ENCODE measurements at regions not wholly inside any gene's neighbourhood (a gene's known extent, or its start where the extent isn't known, plus 50 kb on each side); places are given as distances from the start of the nearest gene placed in this dataset.

- no peak for DNase-seq (ENCODE audit: low spot score)
These were observed 368.9 kb downstream of the RNF144A start for GRCh38 chr2:7286120-7286519.

DNA sequence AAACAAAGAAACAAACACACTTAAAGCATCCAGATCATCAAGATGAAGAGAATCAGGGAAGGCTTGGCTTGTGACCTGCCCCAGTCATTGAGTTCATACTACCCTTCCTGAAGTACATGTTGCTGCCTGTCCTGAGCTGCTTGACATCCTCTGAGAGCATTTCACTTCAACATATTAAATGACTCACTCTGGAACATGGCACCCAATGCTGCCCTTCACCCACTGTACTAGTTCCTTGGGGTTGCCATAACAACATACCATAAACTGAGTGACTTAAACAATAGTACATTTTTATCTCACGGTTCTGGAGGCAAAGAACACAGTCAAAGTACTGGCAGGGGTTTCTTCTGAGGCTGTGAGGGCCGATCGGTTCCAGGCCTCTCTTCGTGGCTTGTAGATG is 371.3 kb downstream of the RNF144A start:
- peak; percentile 14 for DNase-seq (ENCODE audit: low spot score)

- no peak for DNase-seq (ENCODE audit: low spot score)
These were observed 372.5 kb downstream of the RNF144A start for GRCh38 chr2:7289697-7290096.

- no peak for DNase-seq (ENCODE audit: low spot score)
These were observed 375.0 kb downstream of the RNF144A start for GRCh38 chr2:7292154-7292691.

DNA sequence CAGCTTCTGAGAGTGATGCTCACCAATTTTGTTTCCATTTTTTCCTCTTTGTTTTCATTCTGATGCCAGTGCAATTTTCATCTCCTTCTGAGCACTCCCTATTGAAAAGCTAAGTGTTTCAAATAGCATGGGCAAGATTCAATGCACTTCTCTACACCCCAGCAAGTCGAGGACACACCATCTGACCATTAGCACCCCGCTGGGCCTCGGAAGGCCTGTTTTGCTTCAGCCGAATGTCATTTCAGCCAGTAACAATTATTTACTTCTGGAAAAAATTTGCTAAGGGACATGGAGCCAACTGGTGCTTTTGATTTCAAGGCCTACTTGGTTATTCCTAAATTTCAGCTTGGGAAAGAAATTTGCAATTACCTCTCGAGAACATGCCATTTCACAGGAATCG is 392.4 kb downstream of the RNF144A start:
- DNase-seq (ENCODE audit: low spot score) = no peak

DNA sequence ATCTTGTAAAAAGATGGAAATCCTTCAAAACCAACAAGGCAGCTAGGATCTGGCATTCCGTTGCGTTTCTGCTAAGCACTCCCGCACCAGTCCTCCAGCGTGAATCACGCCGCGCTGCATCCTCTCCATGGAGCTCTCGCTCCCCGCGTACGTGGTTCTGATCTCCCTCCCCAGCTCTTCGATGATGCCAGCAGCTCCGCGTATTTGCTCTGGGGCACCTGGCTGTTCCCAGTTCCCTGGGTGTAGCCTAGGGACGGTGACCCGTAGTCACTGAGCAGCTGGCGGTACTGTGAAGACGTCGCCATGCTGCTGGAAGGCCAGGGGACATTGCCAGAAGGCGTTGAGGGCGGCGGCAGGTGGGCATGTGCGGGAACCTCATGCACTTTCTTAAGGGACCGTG is 407.5 kb downstream of the RNF144A start:
- DNase-seq (ENCODE audit: low spot score) = no peak

DNA sequence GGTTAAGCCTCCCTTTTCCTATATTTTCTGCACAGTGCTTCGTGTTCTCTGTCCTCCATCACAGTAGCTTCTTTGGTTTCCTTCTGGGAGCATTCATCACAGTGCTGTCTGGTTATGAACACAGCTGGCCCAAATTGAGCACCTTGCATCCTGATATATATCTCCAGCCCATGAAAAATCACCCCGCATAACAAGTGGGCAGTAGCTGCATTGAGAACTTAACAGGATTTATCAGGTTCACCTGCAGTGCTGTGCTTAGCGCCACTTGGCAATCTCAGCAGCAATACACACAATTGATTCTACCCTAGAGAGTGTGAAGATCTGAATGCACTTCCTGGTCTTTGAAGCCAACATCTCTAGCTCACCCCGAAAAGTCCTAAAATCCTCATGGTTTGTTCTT is 408.0 kb downstream of the RNF144A start:
- no peak for DNase-seq (ENCODE audit: low spot score)

DNA sequence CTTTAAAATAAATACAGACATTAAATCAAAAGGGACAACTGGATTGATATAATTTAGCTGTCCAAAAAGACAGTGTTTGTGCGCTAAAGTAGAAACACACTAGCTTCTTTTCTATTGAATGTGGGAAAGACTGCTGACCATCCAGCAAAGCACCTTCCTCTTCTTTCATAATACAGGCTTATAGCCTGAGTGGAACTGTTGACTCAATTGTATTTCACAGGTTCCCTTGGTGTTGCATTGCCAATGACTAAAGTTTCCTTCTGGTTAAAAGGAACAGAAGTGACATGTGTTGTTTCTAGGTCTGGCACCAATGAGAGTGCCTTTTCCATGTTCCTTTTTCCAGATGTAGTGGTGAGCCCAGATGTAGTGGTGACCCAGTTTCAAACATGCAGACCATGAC is 412.3 kb downstream of the RNF144A start:
- DNase-seq (ENCODE audit: low spot score) = no peak

- no peak for DNase-seq (ENCODE audit: low spot score)
These were observed 416.1 kb downstream of the RNF144A start for GRCh38 chr2:7333189-7333765.

- DNase-seq (ENCODE audit: low spot score) = peak; percentile 1
These were observed 416.8 kb downstream of the RNF144A start for GRCh38 chr2:7333960-7334493.

GRCh38 chr2:7338961-7339360 is 421.7 kb downstream of the RNF144A start:
- no peak for DNase-seq (ENCODE audit: low spot score)

- DNase-seq (ENCODE audit: low spot score) = no peak
These were observed 429.1 kb downstream of the RNF144A start for GRCh38 chr2:7346336-7346735.

- DNase-seq (ENCODE audit: low spot score) = no peak
These were observed 431.5 kb downstream of the RNF144A start for GRCh38 chr2:7348761-7349160.

GRCh38 chr2:7352191-7352590 is 435.0 kb downstream of the RNF144A start:
- no peak for DNase-seq (ENCODE audit: low spot score)

DNA sequence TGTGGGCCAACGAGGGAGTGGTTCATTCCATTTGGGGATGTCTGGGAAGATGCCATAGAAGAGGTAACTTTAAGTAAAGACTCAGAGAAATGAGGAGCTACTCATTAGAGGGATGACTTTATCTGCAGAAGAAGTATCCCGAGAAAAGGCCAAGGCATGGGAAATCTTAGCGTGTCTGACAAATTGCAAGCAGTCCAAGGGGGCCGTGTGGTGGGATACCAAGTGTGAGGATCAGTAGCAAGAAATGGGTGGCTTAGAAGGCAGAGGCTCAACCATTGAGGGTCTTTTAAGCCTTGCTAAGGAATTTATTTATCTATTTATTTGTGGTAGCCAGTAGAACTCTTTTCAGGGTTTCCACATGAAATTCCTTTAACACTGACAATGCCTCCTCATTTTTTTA is 436.4 kb downstream of the RNF144A start:
- no peak for DNase-seq (ENCODE audit: low spot score)

DNA sequence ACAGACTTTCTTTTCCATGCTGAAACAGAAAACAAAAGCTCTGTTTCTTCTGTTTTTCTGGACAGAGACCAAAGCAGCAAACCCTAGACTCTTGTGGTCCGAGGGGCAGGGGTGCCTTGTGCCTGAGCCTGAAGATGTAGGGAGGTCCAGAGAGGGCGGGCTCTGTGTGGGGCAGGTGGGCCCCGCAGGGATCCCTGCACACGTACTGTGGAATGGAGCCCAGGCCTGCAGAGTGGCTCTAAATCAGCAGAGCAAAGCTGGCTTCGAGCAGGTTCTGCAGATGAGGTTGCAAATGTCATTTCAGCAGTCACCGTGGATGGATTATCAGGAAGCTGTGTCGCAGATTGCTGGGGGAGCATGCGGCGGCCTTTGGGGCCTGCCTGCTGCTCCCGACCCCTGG is 438.6 kb downstream of the RNF144A start:
- DNase-seq (ENCODE audit: low spot score) = no peak

DNA sequence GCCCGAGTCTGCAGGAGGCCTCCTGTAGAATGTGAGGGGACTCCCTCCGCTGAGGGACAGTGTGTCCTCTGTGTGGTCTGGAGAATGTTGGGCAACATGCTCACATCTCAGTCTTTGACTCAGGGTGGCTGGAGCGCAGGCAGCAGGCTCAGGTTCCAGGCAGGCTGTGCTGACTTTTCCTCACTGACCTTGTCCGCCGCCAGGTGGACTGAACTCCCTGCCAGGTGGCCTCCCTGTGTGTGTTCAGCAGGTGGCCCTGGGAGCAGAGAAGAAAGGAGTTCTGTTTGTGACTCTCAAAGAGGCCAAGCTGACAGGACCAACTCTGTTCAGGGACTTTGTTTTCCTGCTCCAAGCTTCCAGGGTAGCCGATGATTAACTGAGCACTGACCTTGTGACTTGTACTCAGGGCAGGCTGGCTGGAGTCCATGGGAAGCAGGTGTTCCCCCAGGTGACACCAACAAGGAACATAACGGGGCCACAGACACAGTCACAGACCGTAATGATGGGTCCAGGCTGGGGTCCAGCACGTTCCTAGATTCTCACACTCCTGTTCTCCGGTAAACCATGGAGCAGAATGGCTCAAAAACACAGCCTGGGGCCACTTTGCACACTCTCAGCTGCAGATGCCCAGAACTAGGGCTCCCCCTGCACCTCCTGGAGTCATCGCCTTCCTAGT is 439.8 kb downstream of the RNF144A start:
- no peak for DNase-seq (ENCODE audit: low spot score)

DNA sequence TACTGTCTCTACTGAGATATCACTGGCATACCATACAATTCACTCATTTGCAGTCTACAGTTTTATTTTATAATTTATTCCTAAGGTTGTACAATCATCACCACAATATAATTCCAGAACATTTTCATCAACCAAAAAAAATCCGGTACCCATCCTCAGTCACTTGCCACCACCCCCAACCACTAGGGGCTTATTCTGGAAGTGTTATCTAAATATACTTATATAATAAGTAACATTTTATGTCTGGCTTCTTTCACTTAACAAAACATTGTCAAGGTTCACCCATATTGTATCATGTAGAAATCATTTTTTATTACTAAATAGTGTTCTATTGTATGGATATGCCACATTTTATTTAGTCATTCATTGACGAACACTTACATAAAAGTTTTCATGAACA is 440.8 kb downstream of the RNF144A start:
- DNase-seq (ENCODE audit: low spot score) = no peak

DNA sequence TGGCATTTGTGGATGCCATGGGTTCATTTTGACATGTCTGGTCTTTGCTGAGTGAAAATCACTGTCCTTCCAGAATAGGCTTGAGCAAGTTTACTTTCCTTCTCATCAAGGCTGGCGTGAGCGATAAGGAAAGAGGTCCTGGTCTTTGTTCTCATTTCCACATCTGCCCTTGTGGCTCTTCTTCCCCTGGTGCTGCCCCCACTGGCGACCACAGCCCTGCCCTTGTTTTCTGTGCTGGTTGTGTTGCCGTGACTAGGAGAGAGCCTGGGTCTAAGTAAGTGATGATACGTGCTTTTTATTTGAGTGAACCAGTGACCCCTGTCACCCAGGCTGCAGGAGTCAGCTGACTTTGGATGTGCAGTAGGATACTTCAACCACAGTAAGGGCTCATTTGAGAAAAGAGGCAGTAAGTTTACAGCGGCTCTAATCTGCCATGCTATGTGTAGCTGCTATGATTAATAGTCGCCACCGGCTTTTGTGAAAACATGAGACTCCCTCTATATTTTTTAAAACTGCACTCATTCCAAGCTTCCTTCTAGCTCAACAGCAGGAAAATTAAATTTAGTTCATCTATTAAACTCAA is 441.7 kb downstream of the RNF144A start:
- peak; percentile 53 for DNase-seq (ENCODE audit: low spot score)

- DNase-seq (ENCODE audit: low spot score) = no peak
These were observed 446.7 kb downstream of the RNF144A start for GRCh38 chr2:7363906-7364305.

- no peak for DNase-seq (ENCODE audit: low spot score)
These were observed 451.0 kb downstream of the RNF144A start for GRCh38 chr2:7368211-7368610.

- DNase-seq (ENCODE audit: low spot score) = no peak
These were observed 455.9 kb downstream of the RNF144A start for GRCh38 chr2:7373156-7373555.

GRCh38 chr2:7375901-7376300 is 458.7 kb downstream of the RNF144A start:
- no peak for DNase-seq (ENCODE audit: low spot score)
